SK-N-SH treated with all-trans-retinoic acid at 6 μM for 48 hours (cell line): ENCODE measurements at regions not wholly inside any gene's neighbourhood (a gene's known extent, or its start where the extent isn't known, plus 50 kb on each side); places are given as distances from the start of the nearest gene placed in this dataset.

Source experiments
- ARNTL ChIP-seq: fragments of 450-650 bp; formaldehyde crosslinking; IDR thresholded peaks from 2 replicates; pipeline ENCODE4 v1.5.0; 2020; ENCODE audit warnings: low read depth, mild to moderate bottlenecking, moderate library complexity, borderline replicate concordance
- BACH2 ChIP-seq: fragments of 250-450 bp; sonication (Bioruptor Pico); IDR thresholded peaks from 2 replicates; pipeline ENCODE4 v1.9.0; 2021; ENCODE audit warnings: mild to moderate bottlenecking, borderline replicate concordance
- ESRRG ChIP-seq: fragments of 250-450 bp; sonication (Bioruptor Pico); IDR thresholded peaks from 2 replicates; pipeline ENCODE4 v1.6.1; 2021; ENCODE audit warnings: mild to moderate bottlenecking
- GLIS3 ChIP-seq: fragments of 250-450 bp; sonication (Bioruptor Pico); IDR thresholded peaks from 2 replicates; pipeline ENCODE4 v1.5.0; 2020; ENCODE audit warnings: mild to moderate bottlenecking, moderate library complexity
- ISL1 ChIP-seq: fragments of 250-450 bp; sonication (Bioruptor Pico); IDR thresholded peaks from 2 replicates; pipeline ENCODE4 v2.1.2; 2022; ENCODE audit warnings: mild to moderate bottlenecking, moderate library complexity
- POU6F1 ChIP-seq: fragments of 250-450 bp; sonication (Bioruptor Pico); IDR thresholded peaks from 2 replicates; pipeline ENCODE4 v1.8.0; 2021; ENCODE audit warnings: low read depth, mild to moderate bottlenecking, moderate library complexity, borderline replicate concordance
- RARB ChIP-seq: fragments of 250-450 bp; sonication (Bioruptor Pico); IDR thresholded peaks from 2 replicates; pipeline ENCODE4 v1.8.0; 2021; ENCODE audit warnings: mild to moderate bottlenecking, moderate library complexity
- TOX ChIP-seq: fragments of 250-450 bp; sonication (Bioruptor Pico); IDR thresholded peaks from 2 replicates; pipeline ENCODE4 v1.8.0; 2021; ENCODE audit warnings: mild to moderate bottlenecking, moderate library complexity, borderline replicate concordance
- TSHZ2 ChIP-seq: fragments of 250-450 bp; sonication (Bioruptor Pico); IDR thresholded peaks from 2 replicates; pipeline ENCODE4 v1.5.0; 2020; ENCODE audit warnings: mild to moderate bottlenecking, moderate library complexity
- ZFP3 ChIP-seq: fragments of 250-450 bp; sonication (Bioruptor Pico); IDR thresholded peaks from 2 replicates; pipeline ENCODE4 v1.5.0; 2020; ENCODE audit warnings: mild to moderate bottlenecking, moderate library complexity
- ZNF70 ChIP-seq: fragments of 450-650 bp; formaldehyde crosslinking; IDR thresholded peaks from 2 replicates; pipeline ENCODE4 v1.5.0; 2020; ENCODE audit warnings: mild to moderate bottlenecking, moderate library complexity
- ZNF8 ChIP-seq: fragments of 450-650 bp; formaldehyde crosslinking; IDR thresholded peaks from 2 replicates; pipeline ENCODE4 v1.5.0; 2020; ENCODE audit warnings: mild to moderate bottlenecking, moderate library complexity
- TF ChIP-seq, protein P1 (sequence below): fragments of 250-450 bp; sonication (Bioruptor Pico); IDR thresholded peaks from 2 replicates; pipeline ENCODE4 v1.8.0; 2020; ENCODE audit warnings: mild to moderate bottlenecking, moderate library complexity, borderline replicate concordance

- TF ChIP-seq GLIS3 (CRISPR knock-in tag) (no peak), TSHZ2 (CRISPR knock-in tag) (no peak), RARB (CRISPR knock-in tag) (no peak), ZFP3 (CRISPR knock-in tag) (no peak), BACH2 (CRISPR knock-in tag) (no peak), ARNTL (CRISPR knock-in tag) (no peak), ESRRG (no peak), TOX (CRISPR knock-in tag) (no peak), ZNF8 (CRISPR knock-in tag) (no peak), POU6F1 (CRISPR knock-in tag) (no peak), ZNF70 (no peak), ISL1 (CRISPR knock-in tag) (no peak)
- TF ChIP-seq, protein P1, sequence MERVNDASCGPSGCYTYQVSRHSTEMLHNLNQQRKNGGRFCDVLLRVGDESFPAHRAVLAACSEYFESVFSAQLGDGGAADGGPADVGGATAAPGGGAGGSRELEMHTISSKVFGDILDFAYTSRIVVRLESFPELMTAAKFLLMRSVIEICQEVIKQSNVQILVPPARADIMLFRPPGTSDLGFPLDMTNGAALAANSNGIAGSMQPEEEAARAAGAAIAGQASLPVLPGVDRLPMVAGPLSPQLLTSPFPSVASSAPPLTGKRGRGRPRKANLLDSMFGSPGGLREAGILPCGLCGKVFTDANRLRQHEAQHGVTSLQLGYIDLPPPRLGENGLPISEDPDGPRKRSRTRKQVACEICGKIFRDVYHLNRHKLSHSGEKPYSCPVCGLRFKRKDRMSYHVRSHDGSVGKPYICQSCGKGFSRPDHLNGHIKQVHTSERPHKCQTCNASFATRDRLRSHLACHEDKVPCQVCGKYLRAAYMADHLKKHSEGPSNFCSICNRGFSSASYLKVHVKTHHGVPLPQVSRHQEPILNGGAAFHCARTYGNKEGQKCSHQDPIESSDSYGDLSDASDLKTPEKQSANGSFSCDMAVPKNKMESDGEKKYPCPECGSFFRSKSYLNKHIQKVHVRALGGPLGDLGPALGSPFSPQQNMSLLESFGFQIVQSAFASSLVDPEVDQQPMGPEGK (CRISPR knock-in tag) = no peak
Measured at GRCh38 chr6:71029555-71029954, 72.7 kb upstream of the B3GAT2 start.
